GM03348 (cell line): ENCODE measurements at regions not wholly inside any gene's neighbourhood (a gene's known extent, or its start where the extent isn't known, plus 50 kb on each side); places are given as distances from the start of the nearest gene placed in this dataset.
"Not testable (repeated sequence)": the region's sequence is repeated elsewhere in the genome, so short reads cannot be mapped to it uniquely, and the experiment has no call there.

Experiments
- DNase-seq: peaks from one replicate; pipeline ENCODE4 v3.0.0; 2012; ENCODE audit warnings: low spot score

GRCh38 chr6:104676679-104677078 is 183.0 kb downstream of the HACE1 start:
- DNase-seq, result not testable (repeated sequence)

- DNase-seq, result not testable (repeated sequence)
These were observed 184.6 kb downstream of the HACE1 start for GRCh38 chr6:104675161-104675560.

- DNase-seq, result not testable (repeated sequence)
These were observed 186.6 kb downstream of the HACE1 start for GRCh38 chr6:104673078-104673477.

GRCh38 chr6:104671591-104671891 is 188.2 kb downstream of the HACE1 start:
- not testable (repeated sequence) for DNase-seq

- DNase-seq, result not testable (repeated sequence)
These were observed 188.7 kb downstream of the HACE1 start for GRCh38 chr6:104670834-104671590.

- DNase-seq, result no peak
These were observed 190.2 kb downstream of the HACE1 start for GRCh38 chr6:104669483-104669882.

- DNase-seq, result no peak
These were observed 203.5 kb downstream of the HACE1 start for GRCh38 chr6:104656235-104656634.

- no peak for DNase-seq
These were observed 205.9 kb downstream of the HACE1 start for GRCh38 chr6:104653781-104654180.

GRCh38 chr6:104648347-104648746 is 211.4 kb downstream of the HACE1 start:
- DNase-seq, result no peak

GRCh38 chr6:104644848-104645247 is 214.9 kb downstream of the HACE1 start:
- no peak for DNase-seq

- DNase-seq, result peak; percentile 8
These were observed 216.8 kb downstream of the HACE1 start for GRCh38 chr6:104642871-104643270.

GRCh38 chr6:104640761-104641160 is 219.0 kb downstream of the HACE1 start:
- no peak for DNase-seq

- no peak for DNase-seq
These were observed 219.5 kb downstream of the HACE1 start for GRCh38 chr6:104640150-104640700.

GRCh38 chr6:104639668-104640067 is 220.1 kb downstream of the HACE1 start:
- DNase-seq, result no peak

- DNase-seq, result no peak
These were observed 220.9 kb downstream of the HACE1 start for GRCh38 chr6:104638841-104639290.

GRCh38 chr6:104633125-104633524 is 226.6 kb downstream of the HACE1 start:
- DNase-seq, result peak; percentile 7

- DNase-seq, result no peak
These were observed 227.1 kb downstream of the HACE1 start for GRCh38 chr6:104632588-104632987.

GRCh38 chr6:104630955-104631354 is 228.8 kb downstream of the HACE1 start:
- DNase-seq, result no peak

- DNase-seq, result no peak
These were observed 229.2 kb downstream of the HACE1 start for GRCh38 chr6:104630522-104630921.

- no peak for DNase-seq
These were observed 229.9 kb downstream of the HACE1 start for GRCh38 chr6:104629826-104630225.

GRCh38 chr6:104625536-104625935 is 234.2 kb downstream of the HACE1 start:
- DNase-seq, result peak; percentile 64

- DNase-seq, result no peak
These were observed 236.5 kb downstream of the HACE1 start for GRCh38 chr6:104623052-104623690.

GRCh38 chr6:104621396-104621795 is 238.3 kb downstream of the HACE1 start:
- no peak for DNase-seq
